Vagina (tissue), 2 donors: ENCODE measurements at regions not wholly inside any gene's neighbourhood (a gene's known extent, or its start where the extent isn't known, plus 50 kb on each side); places are given as distances from the start of the nearest gene placed in this dataset.

Experiments
- CTCF ChIP-seq, 3 experiments: fragments of 450-650 bp in 2 of 3; fragments of 200-600 bp in 1 of 3; sonication (generic) in 1 of 3; IDR thresholded peaks; one replicate each; pipeline ENCODE4 v1.5.1; 2017 to 2019; ENCODE audit warnings: antibody characterized with exemption in 3 of 3, mild to moderate bottlenecking in 2 of 3, moderate library complexity in 2 of 3
- POLR2A ChIP-seq, 2 donors: fragments of 450-650 bp; IDR thresholded peaks; one replicate each; pipeline ENCODE4 v1.6.1; 2017; ENCODE audit warnings: antibody characterized with exemption in 2 of 2, mild to moderate bottlenecking in 2 of 2, moderate library complexity in 2 of 2

- TF ChIP-seq CTCF (IDR thresholded peaks at IDR 0.05), result no peak
- no peak for TF ChIP-seq POLR2A (IDR thresholded peaks at IDR 0.05)
Observed at GRCh38 chr2:88303865-88304264, 133.7 kb downstream of the THNSL2 start.
